ENCODE measurements at regions not wholly inside any gene's neighbourhood (a gene's known extent, or its start where the extent isn't known, plus 50 kb on each side); places are given as distances from the start of the nearest gene placed in this dataset.

GRCh38 chr3:135844386-135844785 is 121.1 kb upstream of the PPP2R3A start:
- TF ChIP-seq CTCF (IDR thresholded peaks at IDR 0.05): no peak
- no peak for TF ChIP-seq POLR2A (IDR thresholded peaks at IDR 0.05)
- TF ChIP-seq EP300 (IDR thresholded peaks at IDR 0.05): no peak

All from sigmoid colon (tissue), 4 donors.